ENCODE measurements at regions not wholly inside any gene's neighbourhood (a gene's known extent, or its start where the extent isn't known, plus 50 kb on each side); places are given as distances from the start of the nearest gene placed in this dataset.

DNA sequence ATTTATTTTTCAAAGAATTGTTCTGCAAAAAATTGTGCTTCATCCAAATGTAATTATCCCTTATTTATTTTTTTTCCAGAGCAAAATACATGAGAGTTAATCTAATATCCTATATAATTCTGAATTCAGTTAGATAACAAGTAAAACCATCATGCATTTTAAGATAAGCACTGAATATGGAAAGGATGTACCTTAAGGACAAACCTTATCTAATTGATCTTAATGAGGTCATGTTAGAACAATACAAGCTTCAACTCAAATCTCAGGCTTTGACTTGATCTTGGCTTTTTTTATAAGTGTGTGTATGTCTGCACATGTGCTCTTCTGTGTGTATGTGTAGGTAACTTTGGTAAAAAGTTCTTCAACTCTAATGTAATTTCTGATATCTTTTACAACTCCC is 1828.8 kb downstream of the PCDH9 start:
- Histone ChIP-seq H3K36me3 (no peaks in the 10 kb centered on the region), H3K9me3 (no peaks in the 10 kb centered on the region), H3K27ac (no peak overlapping the region), H3K4me3 (no peak overlapping the region), H3K27me3 (replicated peaks; ENCODE audit: insufficient read depth) (no peaks in the 10 kb centered on the region), H3K4me1 (ENCODE audit: control insufficient read depth in 1 of 2, low read depth in 2 of 2) (no peaks in the 10 kb centered on the region)
- ATAC-seq (ENCODE audit: insufficient number of reproducible peaks, low FRiP score, low read depth) (no peak), DNase-seq (ENCODE audit: low spot score) (no peak)
- TF ChIP-seq, protein P1, sequence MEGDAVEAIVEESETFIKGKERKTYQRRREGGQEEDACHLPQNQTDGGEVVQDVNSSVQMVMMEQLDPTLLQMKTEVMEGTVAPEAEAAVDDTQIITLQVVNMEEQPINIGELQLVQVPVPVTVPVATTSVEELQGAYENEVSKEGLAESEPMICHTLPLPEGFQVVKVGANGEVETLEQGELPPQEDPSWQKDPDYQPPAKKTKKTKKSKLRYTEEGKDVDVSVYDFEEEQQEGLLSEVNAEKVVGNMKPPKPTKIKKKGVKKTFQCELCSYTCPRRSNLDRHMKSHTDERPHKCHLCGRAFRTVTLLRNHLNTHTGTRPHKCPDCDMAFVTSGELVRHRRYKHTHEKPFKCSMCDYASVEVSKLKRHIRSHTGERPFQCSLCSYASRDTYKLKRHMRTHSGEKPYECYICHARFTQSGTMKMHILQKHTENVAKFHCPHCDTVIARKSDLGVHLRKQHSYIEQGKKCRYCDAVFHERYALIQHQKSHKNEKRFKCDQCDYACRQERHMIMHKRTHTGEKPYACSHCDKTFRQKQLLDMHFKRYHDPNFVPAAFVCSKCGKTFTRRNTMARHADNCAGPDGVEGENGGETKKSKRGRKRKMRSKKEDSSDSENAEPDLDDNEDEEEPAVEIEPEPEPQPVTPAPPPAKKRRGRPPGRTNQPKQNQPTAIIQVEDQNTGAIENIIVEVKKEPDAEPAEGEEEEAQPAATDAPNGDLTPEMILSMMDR (IDR thresholded peaks at IDR 0.05): no peak

DNA sequence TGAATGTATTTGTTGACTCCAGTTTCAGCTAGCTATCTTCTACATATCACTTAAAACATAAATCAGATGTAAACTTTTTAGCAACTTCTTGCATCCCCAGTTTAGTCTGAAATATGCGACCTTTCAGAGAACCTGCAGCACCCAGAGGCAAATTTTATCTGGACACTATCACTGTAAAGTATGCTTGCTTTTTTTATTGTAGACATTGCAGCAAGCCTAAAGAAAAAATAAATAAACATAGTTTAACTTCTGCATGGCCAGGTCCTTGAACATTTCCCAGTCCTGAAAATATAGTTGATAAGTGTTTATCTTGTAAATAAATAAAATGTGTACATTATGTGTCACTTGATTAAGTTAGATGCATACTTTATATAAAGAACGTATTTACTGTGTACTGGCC is 1829.4 kb downstream of the PCDH9 start:
- no peak for DNase-seq (ENCODE audit: low spot score)
- H3K36me3 ChIP-seq: no peaks in the 10 kb centered on the region
- H3K4me1 ChIP-seq (ENCODE audit: control insufficient read depth in 1 of 2, low read depth in 2 of 2): no peaks in the 10 kb centered on the region
- TF ChIP-seq, protein P1 (IDR thresholded peaks at IDR 0.05): no peak
- H3K27ac ChIP-seq: no peak overlapping the region
- no peaks in the 10 kb centered on the region for H3K9me3 ChIP-seq
- H3K4me3 ChIP-seq: no peak overlapping the region
- no peak for ATAC-seq (ENCODE audit: insufficient number of reproducible peaks, low FRiP score, low read depth)
- no peaks in the 10 kb centered on the region for H3K27me3 ChIP-seq (replicated peaks; ENCODE audit: insufficient read depth)

DNA sequence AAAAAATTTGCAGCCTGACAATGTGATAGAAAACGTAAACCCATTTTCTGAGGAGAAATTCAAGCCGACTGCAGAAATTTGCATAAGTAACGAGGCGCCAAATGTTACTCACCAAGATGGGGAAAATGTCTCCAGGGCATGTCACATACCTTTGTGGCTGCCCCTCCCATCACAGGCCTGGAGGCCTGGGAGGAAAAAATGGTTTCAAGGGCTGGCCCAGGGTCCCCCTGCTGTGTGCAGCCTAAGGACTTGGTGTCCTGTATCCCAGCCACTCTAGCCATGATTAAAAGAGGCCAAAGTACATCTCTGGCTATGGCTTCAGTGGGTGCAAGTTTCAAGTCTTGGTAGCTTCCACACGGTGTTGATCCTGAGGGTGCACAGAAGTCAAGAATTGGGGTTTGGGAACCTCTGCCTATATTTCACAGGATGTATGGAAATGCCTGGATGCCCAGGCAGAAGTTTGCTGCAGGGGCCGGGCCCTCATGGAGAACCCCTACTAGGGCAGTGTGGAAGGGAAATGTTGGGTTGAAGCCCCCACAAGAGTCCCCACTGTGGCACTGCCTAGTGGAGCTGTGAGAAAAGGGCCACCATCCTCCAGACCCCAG is 1842.3 kb downstream of the PCDH9 start:
- Histone ChIP-seq H3K9me3 (no peaks in the 10 kb centered on the region), H3K27ac (no peak overlapping the region), H3K27me3 (replicated peaks; ENCODE audit: insufficient read depth) (no peaks in the 10 kb centered on the region), H3K36me3 (no peaks in the 10 kb centered on the region), H3K4me3 (no peak overlapping the region), H3K4me1 (ENCODE audit: control insufficient read depth in 1 of 2, low read depth in 2 of 2) (no peaks in the 10 kb centered on the region)
- TF ChIP-seq, protein P1 (IDR thresholded peaks at IDR 0.05): no peak
- DNase-seq (ENCODE audit: low spot score) (no peak), ATAC-seq (ENCODE audit: insufficient number of reproducible peaks, low FRiP score, low read depth) (no peak)

DNA sequence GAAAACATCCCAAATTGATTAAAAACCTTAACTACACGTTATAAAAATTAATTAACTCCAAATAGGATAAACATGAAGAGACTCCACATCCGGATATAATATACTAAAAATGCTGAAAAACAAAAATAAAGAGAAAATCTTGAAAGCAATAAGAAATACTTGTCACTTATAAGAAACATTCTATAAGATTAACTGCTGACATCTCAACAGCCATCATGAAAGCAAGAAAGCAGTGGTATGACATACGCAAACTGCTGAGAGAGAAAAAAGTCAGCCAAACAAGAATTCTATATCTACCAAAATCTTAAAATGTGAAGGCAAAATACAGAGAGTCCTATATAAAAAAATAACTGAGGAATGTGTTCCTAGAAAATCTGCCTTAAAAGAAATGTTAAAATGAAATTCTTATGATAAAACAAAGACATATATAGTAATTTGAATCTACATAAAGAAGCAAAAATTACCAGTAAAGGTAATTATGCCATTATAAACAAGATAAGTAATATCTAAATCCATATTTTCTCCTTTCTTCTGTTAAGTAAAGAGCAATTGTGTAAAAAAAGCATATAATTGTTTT is 1851.1 kb downstream of the PCDH9 start:
- no peak for DNase-seq (ENCODE audit: low spot score)
- TF ChIP-seq, protein P1 (IDR thresholded peaks at IDR 0.05): no peak
- no peaks in the 10 kb centered on the region for H3K36me3 ChIP-seq
- no peak overlapping the region for H3K27ac ChIP-seq
- ATAC-seq (ENCODE audit: insufficient number of reproducible peaks, low FRiP score, low read depth): no peak
- H3K9me3 ChIP-seq: peaks cover 8% of the 10 kb centered on the region
- H3K27me3 ChIP-seq (replicated peaks; ENCODE audit: insufficient read depth): no peaks in the 10 kb centered on the region
- no peaks in the 10 kb centered on the region for H3K4me1 ChIP-seq (ENCODE audit: control insufficient read depth in 1 of 2, low read depth in 2 of 2)
- H3K4me3 ChIP-seq: no peak overlapping the region

DNA sequence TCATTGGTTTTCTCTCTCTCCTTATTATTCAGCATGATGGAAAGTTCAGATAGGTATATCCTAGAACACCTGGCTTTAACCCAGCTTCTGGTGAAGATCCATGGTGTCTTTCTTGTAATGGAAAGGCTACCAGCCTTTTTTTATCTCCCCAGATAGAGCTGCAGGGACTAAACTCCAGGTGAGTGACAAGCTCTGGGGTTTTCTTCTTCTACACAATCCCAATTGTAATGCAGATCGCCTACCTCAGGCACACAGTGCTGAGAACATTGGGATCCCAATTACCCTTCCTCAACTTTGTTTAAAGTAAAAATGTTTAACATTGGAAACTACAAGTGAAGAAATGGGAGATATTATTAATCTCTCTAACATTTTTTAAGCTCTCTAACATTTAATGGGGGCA is 1851.7 kb downstream of the PCDH9 start:
- Histone ChIP-seq H3K4me3 (no peak overlapping the region), H3K36me3 (no peaks in the 10 kb centered on the region), H3K4me1 (ENCODE audit: control insufficient read depth in 1 of 2, low read depth in 2 of 2) (no peaks in the 10 kb centered on the region), H3K27me3 (replicated peaks; ENCODE audit: insufficient read depth) (no peaks in the 10 kb centered on the region), H3K9me3 (peaks cover 8% of the 10 kb centered on the region), H3K27ac (no peak overlapping the region)
- ATAC-seq (ENCODE audit: insufficient number of reproducible peaks, low FRiP score, low read depth) (no peak), DNase-seq (ENCODE audit: low spot score) (no peak)
- TF ChIP-seq, protein P1 (IDR thresholded peaks at IDR 0.05): no peak
